Vagina (tissue), 2 donors: ENCODE measurements at regions not wholly inside any gene's neighbourhood (a gene's known extent, or its start where the extent isn't known, plus 50 kb on each side); places are given as distances from the start of the nearest gene placed in this dataset.
"Not testable (repeated sequence)": the region's sequence is repeated elsewhere in the genome, so short reads cannot be mapped to it uniquely, and the experiment has no call there.

Experiments used
- DNase-seq, 2 donors: peaks; one replicate each; pipeline ENCODE4 v3.0.0-alpha.2; 2017; ENCODE audit errors: extremely low spot score in 2 of 2
- H3K27ac ChIP-seq: fragments of 200-600 bp; sonication (generic); one replicate; pipeline ENCODE4 v1.5.1; 2019
- H3K27me3 ChIP-seq: fragments of 200-600 bp; sonication (generic); one replicate; pipeline ENCODE4 v1.5.1; 2019
- H3K36me3 ChIP-seq, 2 donors: fragments of 200-600 bp; sonication (generic); one replicate each; pipeline ENCODE4 v1.5.1; 2017 to 2019
- H3K4me1 ChIP-seq: fragments of 200-600 bp; sonication (generic); one replicate; pipeline ENCODE4 v1.5.1; 2019
- H3K4me3 ChIP-seq, 2 donors: fragments of 200-600 bp; sonication (generic); 1 replicate in 1 of 2; 2 replicates in 1 of 2; pipeline ENCODE4 v1.5.1; 2016 to 2019
- H3K9me3 ChIP-seq: fragments of 200-600 bp; sonication (generic); one replicate; pipeline ENCODE4 v1.5.1; 2019
- CTCF ChIP-seq, 3 experiments: fragments of 450-650 bp in 2 of 3; fragments of 200-600 bp in 1 of 3; sonication (generic) in 1 of 3; IDR thresholded peaks; one replicate each; pipeline ENCODE4 v1.5.1; 2017 to 2019; ENCODE audit warnings: antibody characterized with exemption in 3 of 3, mild to moderate bottlenecking in 2 of 3, moderate library complexity in 2 of 3
- POLR2A ChIP-seq, 2 donors: fragments of 450-650 bp; IDR thresholded peaks; one replicate each; pipeline ENCODE4 v1.6.1; 2017; ENCODE audit warnings: antibody characterized with exemption in 2 of 2, mild to moderate bottlenecking in 2 of 2, moderate library complexity in 2 of 2
- POLR2AphosphoS5 ChIP-seq, 2 donors: sonication (generic); formaldehyde crosslinking; IDR thresholded peaks; one replicate each; pipeline ENCODE4 v1.9.0; 2017; ENCODE audit warnings: antibody characterized with exemption in 2 of 2, mild to moderate bottlenecking in 2 of 2, low read depth in 1 of 2; ENCODE audit not compliant: insufficient read depth in 1 of 2
- intact Hi-C: fragments of 100-400 bp; cut with DNase I; formaldehyde crosslinking; loops from one replicate; pipeline ENCODE4 v1.15.1; 2023

- intact Hi-C loops = no loop called here
- no peak for DNase-seq
- TF ChIP-seq CTCF (IDR thresholded peaks at IDR 0.05) (peak; percentile 47 to 84 (median 78)), POLR2AphosphoS5 (IDR thresholded peaks at IDR 0.05; ENCODE audit: insufficient read depth in 1 of 2, low read depth in 1 of 2) (no peak)
- Histone ChIP-seq H3K27ac (no peak overlapping the region), H3K4me3 (no peak overlapping the region), H3K4me1 (no peaks in the 10 kb centered on the region), H3K9me3 (no peaks in the 10 kb centered on the region), H3K36me3 (no peaks in the 10 kb centered on the region), H3K27me3 (no peaks in the 10 kb centered on the region)
Observed at GRCh38 chr18:57881818-57882413, 78.8 kb upstream of the ATP8B1 start.

GRCh38 chr18:57879924-57880323, 76.8 kb upstream of the ATP8B1 start:
- H3K27me3 ChIP-seq, H3K4me3 ChIP-seq, H3K9me3 ChIP-seq, DNase-seq, H3K4me1 ChIP-seq, intact Hi-C loops, H3K36me3 ChIP-seq, H3K27ac ChIP-seq: not testable (repeated sequence)

- Histone ChIP-seq H3K36me3 (no peaks in the 10 kb centered on the region), H3K4me1 (no peaks in the 10 kb centered on the region), H3K27me3 (no peaks in the 10 kb centered on the region), H3K9me3 (peaks cover 9% of the 10 kb centered on the region), H3K4me3 (no peak overlapping the region), H3K27ac (no peak overlapping the region)
- no peak for DNase-seq
- intact Hi-C loops = no loop called here
- no peak for TF ChIP-seq POLR2A (IDR thresholded peaks at IDR 0.05)
- no peak for TF ChIP-seq CTCF (IDR thresholded peaks at IDR 0.05)
Observed at GRCh38 chr18:57869221-57869620, 66.1 kb upstream of the ATP8B1 start.

GRCh38 chr18:57866355-57866754, 63.2 kb upstream of the ATP8B1 start:
- Histone ChIP-seq H3K4me1 (no peaks in the 10 kb centered on the region), H3K9me3 (no peaks in the 10 kb centered on the region), H3K27me3 (no peaks in the 10 kb centered on the region), H3K36me3 (no peaks in the 10 kb centered on the region), H3K27ac (no peak overlapping the region), H3K4me3 (no peak overlapping the region)
- intact Hi-C loops = no loop called here
- TF ChIP-seq CTCF (IDR thresholded peaks at IDR 0.05) (no peak), POLR2A (IDR thresholded peaks at IDR 0.05) (no peak)
- DNase-seq = no peak

GRCh38 chr18:57864615-57865121, 61.6 kb upstream of the ATP8B1 start:
- Histone ChIP-seq H3K9me3 (no peaks in the 10 kb centered on the region), H3K27me3 (no peaks in the 10 kb centered on the region), H3K27ac (no peak overlapping the region), H3K4me1 (no peaks in the 10 kb centered on the region), H3K4me3 (no peak overlapping the region), H3K36me3 (no peaks in the 10 kb centered on the region)
- intact Hi-C loops = no loop called here
- DNase-seq = peak in 1 of 2 donors; percentile 67
- TF ChIP-seq CTCF (IDR thresholded peaks at IDR 0.05) (no peak), POLR2A (IDR thresholded peaks at IDR 0.05) (no peak), POLR2AphosphoS5 (IDR thresholded peaks at IDR 0.05; ENCODE audit: insufficient read depth in 1 of 2, low read depth in 1 of 2) (no peak)
